GM19397 (cell line): ENCODE measurements at regions not wholly inside any gene's neighbourhood (a gene's known extent, or its start where the extent isn't known, plus 50 kb on each side); places are given as distances from the start of the nearest gene placed in this dataset.
"Not testable (repeated sequence)": the region's sequence is repeated elsewhere in the genome, so short reads cannot be mapped to it uniquely, and the experiment has no call there.

Experiments
- ATAC-seq: cut with Tn5 transposase; IDR thresholded peaks from one replicate; pipeline ENCODE4 v1.9.1; 2021; ENCODE audit warnings: mild to moderate bottlenecking, moderate library complexity; ENCODE audit not compliant: unreplicated experiment

GRCh38 chr5:143635888-143636287 lies 176.1 kb upstream of the HMHB1 start:
- ATAC-seq: no peak

GRCh38 chr5:143635146-143635752 lies 176.7 kb upstream of the HMHB1 start:
- no peak for ATAC-seq

GRCh38 chr5:143634689-143635088 lies 177.3 kb upstream of the HMHB1 start:
- ATAC-seq: no peak

DNA sequence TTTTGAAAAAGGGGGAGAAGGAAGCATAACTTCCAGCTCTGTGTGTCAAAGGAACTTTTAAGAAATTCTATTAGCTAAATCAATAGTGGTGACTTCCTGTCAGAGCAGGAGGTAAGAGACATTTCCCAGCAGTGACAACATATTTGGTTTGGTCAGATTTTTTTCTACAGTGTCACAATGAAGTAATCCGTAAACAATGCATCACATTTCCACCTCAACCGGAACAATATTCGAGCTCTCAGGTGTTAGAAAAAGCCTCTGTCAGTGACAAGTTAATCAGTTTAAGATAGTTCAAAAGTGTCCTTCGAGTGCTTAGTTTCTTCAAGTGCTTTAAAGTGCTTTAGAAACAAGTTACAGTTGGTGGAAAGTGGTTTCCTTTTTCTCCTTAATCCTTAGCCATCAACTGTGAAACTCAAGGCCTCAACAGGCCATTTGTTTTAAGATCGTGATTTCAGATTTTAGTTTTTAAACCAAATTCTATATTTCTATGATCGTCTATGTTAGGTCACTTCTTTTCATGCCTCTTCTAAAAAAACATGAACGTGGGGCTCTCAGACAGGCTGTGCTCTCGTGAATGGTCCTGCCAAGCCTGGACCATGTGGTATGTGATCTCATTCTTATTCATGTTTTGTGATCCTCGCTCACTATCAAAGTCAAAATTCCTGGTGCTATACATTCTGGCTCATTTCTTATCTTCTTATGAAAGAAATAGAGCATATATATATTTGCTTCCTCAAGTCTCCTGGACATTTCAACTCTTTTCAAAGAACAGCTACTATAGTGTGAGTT lies 181.9 kb upstream of the HMHB1 start:
- no peak for ATAC-seq

GRCh38 chr5:143625048-143625447 lies 186.9 kb upstream of the HMHB1 start:
- ATAC-seq: not testable (repeated sequence)

DNA sequence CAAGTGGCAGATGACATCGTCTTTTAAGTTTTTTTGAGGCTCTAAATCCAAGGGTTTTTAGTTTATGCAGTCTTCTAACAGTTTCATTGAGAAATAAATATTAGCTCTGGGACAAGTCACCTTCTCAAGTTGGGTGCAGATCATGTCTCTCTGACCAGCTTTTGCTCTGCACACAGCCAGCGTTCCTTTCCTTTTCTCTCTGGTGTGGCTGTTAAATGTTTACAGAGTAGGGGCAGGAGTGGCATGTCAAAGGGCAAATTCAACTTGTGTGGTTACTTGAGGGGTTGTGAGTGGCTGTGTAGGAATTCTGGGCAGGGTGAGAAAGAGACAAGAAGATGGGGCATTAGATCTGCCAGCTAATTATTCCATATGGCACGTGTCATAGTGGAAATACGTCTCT lies 187.5 kb upstream of the HMHB1 start:
- no peak for ATAC-seq

DNA sequence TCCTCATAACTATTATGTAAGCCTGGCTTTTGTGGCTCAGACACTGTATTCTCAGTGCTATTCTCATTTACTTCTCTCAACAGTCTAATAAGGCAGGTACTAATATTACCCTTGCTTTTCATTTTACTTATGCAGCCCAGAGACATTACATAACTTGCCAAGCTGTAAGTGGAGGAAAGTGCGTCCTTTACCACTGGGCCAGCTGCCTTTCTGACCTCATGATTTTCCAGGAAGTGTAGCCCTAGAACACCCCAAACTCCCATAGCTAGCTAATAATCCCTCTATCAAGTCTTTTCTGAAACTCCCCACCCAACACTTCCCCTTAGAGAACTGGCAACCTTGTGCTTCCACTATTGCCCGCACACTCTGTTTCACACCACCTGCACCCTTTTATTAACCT lies 192.9 kb upstream of the HMHB1 start:
- ATAC-seq: no peak

- ATAC-seq: no peak
These were observed 193.8 kb upstream of the HMHB1 start for GRCh38 chr5:143618141-143618540.

- ATAC-seq: no peak
These were observed 197.1 kb upstream of the HMHB1 start for GRCh38 chr5:143614831-143615230.

DNA sequence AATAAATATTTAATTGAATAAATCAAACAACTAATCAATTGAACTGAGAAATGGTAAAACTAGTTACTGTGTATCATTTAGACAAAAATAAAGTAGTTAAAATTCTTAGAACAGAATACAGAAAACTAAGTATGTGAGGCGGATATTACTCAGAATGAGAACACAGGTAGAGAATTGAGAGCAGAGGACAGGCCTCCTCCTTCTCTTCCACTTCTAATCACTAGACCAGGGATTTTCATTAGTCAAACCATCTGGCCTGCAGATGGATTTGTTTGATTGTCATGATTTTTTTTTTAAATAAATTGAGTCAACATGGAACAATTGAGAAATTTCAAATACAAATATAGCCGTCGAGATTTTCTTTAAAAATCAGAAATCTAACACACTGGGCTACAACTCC lies 198.6 kb upstream of the HMHB1 start:
- no peak for ATAC-seq

DNA sequence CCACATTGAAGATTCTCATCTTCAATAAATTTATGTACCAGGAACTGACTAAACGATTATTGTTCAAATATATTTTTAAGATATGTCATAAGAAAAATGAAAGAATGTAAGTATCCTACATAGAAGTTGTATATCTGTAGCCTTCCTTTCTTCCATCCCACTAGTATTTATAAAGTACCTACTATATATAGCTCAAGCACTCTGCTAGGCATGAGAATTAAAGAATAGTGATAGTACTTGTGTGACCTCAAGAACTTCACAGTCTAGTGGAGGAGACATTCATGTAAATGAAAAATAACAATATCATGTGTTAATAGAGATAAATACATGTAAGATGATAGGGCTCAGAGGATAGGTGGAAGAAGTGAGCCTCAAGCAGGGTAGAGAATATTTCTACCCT lies 201.0 kb upstream of the HMHB1 start:
- ATAC-seq: no peak

DNA sequence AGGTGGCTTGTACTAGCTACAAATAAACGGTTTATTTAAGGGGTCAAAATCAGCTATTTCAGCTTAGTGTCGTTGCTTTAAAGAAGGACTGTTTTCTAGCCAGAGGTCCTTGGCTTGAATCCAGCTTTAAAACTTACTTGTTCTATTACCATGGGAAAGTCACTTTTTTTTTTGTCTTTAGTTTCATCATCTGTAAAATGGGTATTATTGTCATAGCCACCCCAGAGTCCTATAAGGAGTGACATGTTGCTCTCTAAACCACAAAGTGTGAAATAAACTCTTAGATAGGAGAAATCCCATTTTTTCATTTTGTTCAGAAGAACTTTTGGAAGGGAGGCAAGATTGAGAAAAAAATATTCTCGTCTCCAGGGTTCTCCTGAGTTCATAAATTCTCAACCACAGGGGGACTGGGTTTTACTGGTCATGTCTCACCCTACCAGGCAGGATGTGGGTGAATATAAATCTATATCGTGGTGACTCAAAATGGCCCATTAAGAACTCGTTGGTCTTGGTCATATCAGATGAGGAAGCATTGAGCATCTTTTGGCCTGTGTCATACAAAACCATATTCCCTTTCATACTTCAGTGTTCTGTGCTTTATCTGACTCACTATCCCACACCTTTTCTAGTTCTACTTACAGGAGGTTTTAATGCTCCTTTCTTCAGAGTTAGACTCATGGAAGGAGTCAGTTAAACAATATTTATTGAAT lies 202.7 kb upstream of the NR3C1 start:
- no peak for ATAC-seq

DNA sequence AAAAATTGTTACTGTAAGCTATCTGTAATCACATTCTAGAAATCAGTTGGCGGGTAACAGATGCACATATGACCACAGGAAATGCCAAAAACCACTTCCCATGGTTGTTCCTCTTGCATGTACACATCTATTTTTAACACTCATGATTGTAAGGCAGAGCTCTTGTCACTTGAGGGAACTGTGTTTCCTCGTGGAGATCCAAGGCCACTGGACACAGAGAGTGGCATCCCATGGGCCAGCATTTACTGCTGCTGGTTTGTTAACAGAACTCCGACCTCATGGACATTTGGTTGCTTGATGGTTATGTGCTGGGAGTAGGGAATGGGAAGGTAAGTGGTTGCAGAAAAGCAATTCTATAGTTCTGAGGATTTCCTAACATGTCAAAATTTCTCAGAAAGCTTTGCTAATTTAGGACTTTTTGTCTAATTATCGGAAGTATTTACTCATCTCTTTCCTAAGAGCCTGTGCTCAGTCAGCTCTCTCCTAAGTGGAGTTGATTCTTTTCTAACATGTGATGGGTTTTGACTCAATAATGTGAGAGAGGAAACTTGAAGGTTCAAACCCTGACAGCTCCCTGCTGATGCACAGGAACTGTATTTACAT lies 202.0 kb upstream of the NR3C1 start:
- ATAC-seq: peak; percentile 67

DNA sequence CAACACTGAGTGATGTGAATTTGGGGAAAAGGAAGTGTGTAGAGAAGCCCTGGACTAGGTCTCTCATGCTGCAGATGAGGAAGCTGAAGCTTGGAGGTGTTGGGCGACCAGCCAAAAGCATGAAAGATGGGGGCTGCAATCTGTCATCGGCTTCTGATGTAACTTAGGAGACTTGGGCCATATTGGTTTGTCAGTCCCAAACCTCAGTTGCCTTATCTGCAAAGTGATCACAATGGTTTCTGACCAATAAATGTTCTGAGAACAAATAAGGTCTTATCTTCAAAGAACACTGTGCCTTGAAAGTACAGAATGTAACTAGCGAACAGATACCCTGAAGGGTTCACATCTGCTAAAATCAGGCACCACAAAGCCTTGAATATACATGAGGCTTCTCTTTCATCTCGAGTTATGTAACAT lies 198.4 kb upstream of the NR3C1 start:
- no peak for ATAC-seq

DNA sequence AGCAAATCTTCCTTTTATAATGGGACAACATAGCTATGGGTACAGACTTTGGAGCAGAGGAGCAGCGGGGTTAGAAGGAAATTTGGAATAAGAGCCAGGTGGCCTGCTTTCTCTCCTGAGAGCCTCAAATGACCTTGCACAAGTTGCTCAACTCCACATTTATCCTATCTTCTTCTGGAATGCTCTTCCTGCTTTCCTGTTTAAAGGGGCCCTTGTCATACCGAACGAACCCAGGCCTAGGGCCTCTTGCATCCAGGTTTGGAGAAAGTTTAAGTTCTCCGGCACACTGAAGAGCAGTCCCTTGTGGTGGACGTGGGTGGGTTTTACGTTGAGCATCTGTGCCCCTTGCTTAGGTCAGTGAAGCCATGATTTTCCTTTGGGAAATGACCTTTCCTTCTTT lies 197.9 kb upstream of the NR3C1 start:
- ATAC-seq: no peak

- ATAC-seq: no peak
These were observed 197.1 kb upstream of the NR3C1 start for GRCh38 chr5:143600396-143601075.

GRCh38 chr5:143599474-143599873 lies 196.0 kb upstream of the NR3C1 start:
- ATAC-seq: no peak

DNA sequence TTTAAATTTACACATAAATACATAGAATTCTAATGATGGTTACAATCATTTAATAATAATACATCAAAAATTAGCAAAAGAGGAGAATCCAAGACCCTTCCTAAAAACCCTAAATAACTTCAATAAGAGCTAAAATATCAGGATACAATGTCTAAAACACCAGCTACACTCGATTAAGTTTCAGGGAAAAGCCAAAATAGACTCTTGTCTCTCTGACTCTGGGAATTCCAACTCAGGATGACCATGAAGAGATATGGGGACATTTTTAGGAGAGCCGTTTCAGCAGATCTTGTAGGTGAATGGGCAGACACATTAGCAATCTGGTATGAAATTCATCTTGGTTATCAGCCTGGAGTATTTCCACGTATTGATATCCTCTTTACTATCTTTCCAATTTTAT lies 193.3 kb upstream of the NR3C1 start:
- no peak for ATAC-seq

DNA sequence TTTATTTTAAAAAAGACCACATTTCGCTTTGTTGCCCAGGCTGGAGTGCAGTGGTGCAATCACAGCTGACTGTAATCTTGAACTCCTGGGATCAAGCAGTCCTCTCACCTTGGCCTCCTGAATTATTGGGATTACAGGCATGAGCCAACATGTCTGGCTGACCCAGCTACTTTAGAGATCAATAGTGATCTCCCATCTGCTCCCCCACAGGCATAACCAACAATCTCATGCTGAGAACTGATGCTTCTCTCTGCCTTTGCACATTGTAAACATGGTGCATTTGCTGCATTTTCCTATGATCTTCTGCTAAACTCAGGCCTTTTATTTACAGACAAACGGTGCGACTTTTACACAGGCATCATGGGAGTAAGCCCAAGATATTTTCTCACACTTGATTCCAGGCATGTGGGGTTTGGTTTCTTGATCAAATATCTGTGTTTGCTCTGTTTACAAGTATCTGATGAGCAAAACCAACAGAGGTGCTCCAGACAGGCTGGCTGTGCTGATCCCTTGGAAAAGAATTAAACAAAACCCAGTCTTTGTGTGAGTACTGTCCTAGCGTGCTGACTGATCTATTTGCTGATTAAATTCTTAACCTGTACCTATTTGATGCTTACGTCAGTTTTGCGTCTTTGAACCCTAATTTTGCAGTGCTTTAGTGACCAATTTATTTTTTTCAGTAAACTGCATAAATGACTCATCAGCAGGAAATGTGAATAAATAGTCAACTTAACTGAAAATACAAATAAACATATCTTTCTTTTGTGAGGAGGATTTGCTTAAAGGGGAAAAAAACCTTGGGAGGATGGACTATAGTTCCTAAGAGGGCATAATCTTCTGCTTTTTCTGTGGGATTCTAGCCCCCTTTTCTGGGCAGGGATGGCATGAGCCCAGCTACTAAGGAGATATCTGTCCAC lies 191.7 kb upstream of the NR3C1 start:
- no peak for ATAC-seq

DNA sequence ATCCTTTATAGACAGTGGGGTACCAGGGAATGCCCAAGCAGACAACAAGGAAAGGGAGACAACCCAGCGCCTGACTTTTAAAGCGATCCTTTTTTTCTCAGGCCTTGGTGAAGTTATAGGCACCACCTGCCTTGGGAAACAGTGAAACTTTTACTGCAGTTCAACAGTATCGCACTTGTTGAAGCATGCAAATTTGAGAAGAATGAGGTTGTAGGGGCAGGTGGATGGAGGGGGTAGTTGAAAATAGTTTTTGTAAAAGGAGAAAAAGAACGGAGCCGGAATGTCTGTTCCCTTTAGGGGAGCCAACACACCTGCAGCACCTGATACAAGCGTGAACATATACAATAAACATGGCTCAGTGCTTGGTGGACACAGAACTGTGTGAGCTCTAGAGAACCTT lies 190.2 kb upstream of the NR3C1 start:
- ATAC-seq: no peak
